Body of pancreas (tissue), 4 donors: ENCODE measurements at regions not wholly inside any gene's neighbourhood (a gene's known extent, or its start where the extent isn't known, plus 50 kb on each side); places are given as distances from the start of the nearest gene placed in this dataset.
"Not testable (repeated sequence)": the region's sequence is repeated elsewhere in the genome, so short reads cannot be mapped to it uniquely, and the experiment has no call there.

Source experiments
- ATAC-seq: fragments of 150-250 bp; one replicate; pipeline ENCODE4 v1.9.1; 2016
- DNase-seq, 4 donors: peaks; one replicate each; pipeline ENCODE4 v3.0.0-alpha.2; 2019
- H3K27ac ChIP-seq, 4 donors: fragments of 200-600 bp; sonication (generic); 1 replicate in 3 of 4; 2 replicates in 1 of 4; pipeline versions ENCODE4 v1.5.1 to v1.6.1; 2016 to 2019; ENCODE audit warnings: mild to moderate bottlenecking in 1 of 4, mixed read lengths in 1 of 4, moderate library complexity in 1 of 4
- H3K27me3 ChIP-seq, 2 donors: fragments of 200-600 bp; sonication (generic); one replicate each; pipeline ENCODE4 v1.6.0; 2016; ENCODE audit warnings: mild to moderate bottlenecking in 1 of 2
- H3K36me3 ChIP-seq, 2 donors: fragments of 200-600 bp; sonication (generic); replicated peaks in 1 of 2; 2 replicates each; pipeline ENCODE4 v1.5.1; 2016; ENCODE audit warnings: low read depth in 2 of 2; ENCODE audit not compliant: insufficient read depth in 1 of 2
- H3K4me1 ChIP-seq: fragments of 200-600 bp; sonication (generic); one replicate; pipeline ENCODE4 v1.6.0; 2016
- H3K4me3 ChIP-seq, 2 donors: fragments of 200-600 bp; sonication (generic); 1 replicate in 1 of 2; 2 replicates in 1 of 2; pipeline ENCODE4 v1.5.1; 2016 to 2019
- H3K9me3 ChIP-seq, 3 donors: fragments of 200-600 bp; sonication (generic); 1 replicate in 2 of 3; 2 replicates in 1 of 3; pipeline ENCODE4 v1.5.1; 2016
- POLR2A ChIP-seq, 3 donors: fragments of 450-650 bp; IDR thresholded peaks; one replicate each; pipeline ENCODE4 v1.6.1; 2016; ENCODE audit warnings: antibody characterized with exemption in 3 of 3, mild to moderate bottlenecking in 2 of 3
- WGBS, 2 donors: methylation state at CpG; one replicate each; pipeline ENCODE4 v1.1.5; 2017; 5-methylcytosine and 5-hydroxymethylcytosine counted together
- intact Hi-C: fragments of 100-400 bp; cut with DNase I; formaldehyde crosslinking; loops from one replicate; pipeline ENCODE4 v1.15.1; 2023
- TF ChIP-seq, protein P1 (sequence below), 7 experiments: fragments of 450-650 bp in 4 of 7; fragments of 200-600 bp in 3 of 7; sonication (generic) in 3 of 7; IDR thresholded peaks; one replicate each; pipeline ENCODE4 v1.5.1; 2016 to 2019; ENCODE audit warnings: antibody characterized with exemption in 7 of 7

DNA sequence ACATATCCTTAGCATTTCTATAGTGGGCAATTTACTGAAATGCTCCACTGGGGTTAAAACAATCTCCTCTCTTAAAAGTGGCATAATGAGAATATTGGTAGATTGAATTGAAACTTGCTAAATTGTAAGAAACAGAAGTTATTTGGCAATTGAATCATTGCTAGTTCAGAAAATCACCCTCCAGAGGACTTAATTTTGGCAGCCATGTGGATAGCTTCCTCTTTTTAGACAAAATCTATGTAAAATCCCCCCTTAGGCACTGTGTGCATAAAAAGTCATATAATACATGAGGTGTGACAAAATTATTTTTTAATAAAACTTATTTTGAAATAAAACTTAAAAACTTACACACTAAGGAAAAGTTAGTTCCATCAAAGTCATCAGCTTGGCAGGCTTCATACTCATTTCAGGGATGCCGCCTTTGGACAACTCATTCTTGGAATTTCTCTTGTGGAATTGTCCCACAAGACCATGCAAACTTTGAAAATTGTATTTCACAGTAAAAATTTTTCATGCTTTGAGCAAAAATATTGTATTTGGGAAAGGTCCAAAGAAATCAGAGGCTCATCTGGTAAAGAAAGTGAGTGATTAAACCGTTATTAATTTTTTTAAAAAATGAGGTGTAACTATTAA, 473.0 kb downstream of the BCKDHB start:
- DNase-seq: no peak
- no peaks in the 10 kb centered on the region for H3K9me3 ChIP-seq
- H3K4me1 ChIP-seq: no peaks in the 10 kb centered on the region
- intact Hi-C loops: no loop called here
- H3K36me3 ChIP-seq: no peaks in the 10 kb centered on the region
- no peak for ATAC-seq
- H3K4me3 ChIP-seq: no peak overlapping the region
- H3K27me3 ChIP-seq: no peaks in the 10 kb centered on the region
- 70 to 80% methylated on average over 2 of the region's 2 CpGs for WGBS, 2 donors
- H3K27ac ChIP-seq: no peak overlapping the region
- TF ChIP-seq, protein P1, sequence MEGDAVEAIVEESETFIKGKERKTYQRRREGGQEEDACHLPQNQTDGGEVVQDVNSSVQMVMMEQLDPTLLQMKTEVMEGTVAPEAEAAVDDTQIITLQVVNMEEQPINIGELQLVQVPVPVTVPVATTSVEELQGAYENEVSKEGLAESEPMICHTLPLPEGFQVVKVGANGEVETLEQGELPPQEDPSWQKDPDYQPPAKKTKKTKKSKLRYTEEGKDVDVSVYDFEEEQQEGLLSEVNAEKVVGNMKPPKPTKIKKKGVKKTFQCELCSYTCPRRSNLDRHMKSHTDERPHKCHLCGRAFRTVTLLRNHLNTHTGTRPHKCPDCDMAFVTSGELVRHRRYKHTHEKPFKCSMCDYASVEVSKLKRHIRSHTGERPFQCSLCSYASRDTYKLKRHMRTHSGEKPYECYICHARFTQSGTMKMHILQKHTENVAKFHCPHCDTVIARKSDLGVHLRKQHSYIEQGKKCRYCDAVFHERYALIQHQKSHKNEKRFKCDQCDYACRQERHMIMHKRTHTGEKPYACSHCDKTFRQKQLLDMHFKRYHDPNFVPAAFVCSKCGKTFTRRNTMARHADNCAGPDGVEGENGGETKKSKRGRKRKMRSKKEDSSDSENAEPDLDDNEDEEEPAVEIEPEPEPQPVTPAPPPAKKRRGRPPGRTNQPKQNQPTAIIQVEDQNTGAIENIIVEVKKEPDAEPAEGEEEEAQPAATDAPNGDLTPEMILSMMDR (IDR thresholded peaks at IDR 0.05): no peak
- TF ChIP-seq POLR2A (IDR thresholded peaks at IDR 0.05): no peak

DNA sequence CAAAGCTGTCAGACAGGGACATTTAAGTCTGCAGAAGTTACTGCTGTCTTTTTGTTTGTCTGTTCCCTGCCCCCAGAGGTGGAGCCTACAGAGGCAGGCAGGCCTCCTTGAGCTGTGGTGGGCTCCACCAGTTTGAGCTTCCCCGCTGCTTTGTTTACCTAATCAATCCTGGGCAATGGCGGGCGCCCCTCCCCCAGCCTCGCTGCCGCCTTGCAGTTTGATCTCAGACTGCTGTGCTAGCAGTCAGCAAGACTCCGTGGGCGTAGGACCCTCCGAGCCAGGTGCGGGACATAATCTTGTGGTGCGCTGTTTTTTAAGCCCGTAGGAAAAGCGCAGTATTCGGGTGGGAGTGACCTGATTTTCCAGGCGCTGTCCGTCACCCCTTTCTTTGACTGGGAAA, 466.8 kb downstream of the BCKDHB start:
- DNase-seq, H3K27me3 ChIP-seq, H3K9me3 ChIP-seq, ATAC-seq, H3K36me3 ChIP-seq, H3K4me3 ChIP-seq, intact Hi-C loops, H3K4me1 ChIP-seq, H3K27ac ChIP-seq: not testable (repeated sequence)
- WGBS, 2 donors: 53 to 71% methylated on average over 10 to 15 of the region's 15 CpGs

DNA sequence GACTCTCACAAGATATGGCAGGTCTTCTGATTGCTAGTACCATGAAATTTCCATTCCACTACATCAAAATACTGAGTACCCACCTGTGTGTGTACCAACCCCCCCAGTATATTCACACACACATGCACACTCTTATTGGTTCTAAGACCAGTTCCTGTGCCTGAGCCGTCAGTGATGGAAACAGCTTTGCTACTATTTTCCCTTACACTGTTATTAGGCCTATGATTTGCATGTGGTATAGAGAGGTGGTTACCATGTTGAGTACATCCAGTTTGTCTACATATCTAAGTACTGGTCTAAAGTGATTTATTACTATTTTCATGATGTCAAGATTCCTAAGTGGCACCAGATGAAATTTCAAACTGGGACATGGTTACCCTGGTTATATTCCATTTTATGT, 459.9 kb downstream of the BCKDHB start:
- ATAC-seq (no peak), DNase-seq (no peak)
- TF ChIP-seq POLR2A (IDR thresholded peaks at IDR 0.05): no peak
- TF ChIP-seq, protein P1 (IDR thresholded peaks at IDR 0.05): no peak
- 80 to 89% methylated on average over 1 of the region's 1 CpG for WGBS, 2 donors
- Histone ChIP-seq H3K4me1 (no peaks in the 10 kb centered on the region), H3K4me3 (no peak overlapping the region), H3K27me3 (no peaks in the 10 kb centered on the region), H3K36me3 (no peaks in the 10 kb centered on the region), H3K27ac (no peak overlapping the region), H3K9me3 (no peaks in the 10 kb centered on the region)
- intact Hi-C loops: no loop called here

DNA sequence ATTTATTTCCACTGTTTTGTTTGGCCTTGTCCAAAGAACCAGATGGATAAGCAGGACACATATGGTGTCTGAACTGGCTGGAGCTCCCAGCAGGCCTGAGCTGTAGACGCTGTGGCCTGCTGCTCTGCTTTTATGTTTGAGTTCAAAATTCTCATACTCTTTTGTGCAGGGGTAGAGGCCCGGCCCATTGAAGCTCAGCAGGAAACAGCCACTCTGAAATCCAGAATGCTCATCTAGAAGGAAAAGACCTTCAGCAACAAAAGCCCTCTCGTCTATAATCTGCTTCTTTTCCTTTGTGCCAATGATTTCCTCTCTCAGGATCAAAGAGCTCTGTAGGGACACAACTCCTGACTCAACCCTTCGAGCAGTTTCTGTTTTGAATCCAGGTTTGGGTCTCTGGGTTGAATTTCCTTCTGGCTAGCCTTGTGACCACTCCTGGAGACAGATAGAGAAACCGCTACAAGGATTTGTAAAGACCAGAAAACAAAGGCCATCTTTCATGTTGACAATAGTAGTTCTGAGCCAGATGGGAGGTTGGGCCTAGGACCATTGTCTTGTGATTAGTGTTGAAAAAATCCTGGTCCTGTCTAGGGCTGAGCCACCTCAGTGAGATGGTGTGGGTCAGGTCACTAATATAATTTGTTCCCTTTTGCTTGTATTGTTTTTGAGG, 446.7 kb downstream of the BCKDHB start:
- 66 to 79% methylated on average over 5 of the region's 5 CpGs for WGBS, 2 donors
- no peaks in the 10 kb centered on the region for H3K9me3 ChIP-seq

DNA sequence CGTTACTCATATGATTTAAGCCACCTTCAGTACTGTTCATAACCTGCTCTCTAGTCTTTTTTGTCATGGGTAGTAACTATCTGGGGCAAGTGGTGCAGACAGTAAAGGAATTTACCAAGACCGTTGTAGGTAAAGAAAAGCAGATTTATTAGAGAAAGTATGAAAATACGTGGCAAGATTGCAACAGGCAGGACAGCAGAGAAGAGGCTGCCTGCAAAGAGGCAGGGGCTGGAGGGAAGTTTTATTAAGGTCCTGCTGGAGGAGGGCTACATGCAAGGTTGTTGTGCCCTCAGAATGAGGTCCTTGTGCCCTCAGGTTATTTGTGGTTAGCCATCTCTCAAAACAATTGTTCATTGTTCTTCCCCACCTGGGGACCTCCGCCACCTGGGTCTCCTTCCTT, 444.3 kb downstream of the BCKDHB start:
- Histone ChIP-seq H3K9me3 (no peaks in the 10 kb centered on the region), H3K4me1 (no peaks in the 10 kb centered on the region), H3K36me3 (no peaks in the 10 kb centered on the region), H3K27me3 (no peaks in the 10 kb centered on the region), H3K4me3 (no peak overlapping the region), H3K27ac (no peak overlapping the region)
- DNase-seq: no peak
- no peak for ATAC-seq
- TF ChIP-seq, protein P1 (IDR thresholded peaks at IDR 0.05): no peak
- TF ChIP-seq POLR2A (IDR thresholded peaks at IDR 0.05): no peak
- WGBS, 2 donors: 59 to 83% methylated on average over 4 of the region's 4 CpGs
- intact Hi-C loops: no loop called here

More for the DNA sequence above, 446.7 kb downstream of the BCKDHB start:
- no peak overlapping the region for H3K27ac ChIP-seq
- TF ChIP-seq, protein P1 (IDR thresholded peaks at IDR 0.05): no peak
- TF ChIP-seq POLR2A (IDR thresholded peaks at IDR 0.05): no peak
- H3K4me1 ChIP-seq: no peaks in the 10 kb centered on the region
- no peak for ATAC-seq
- intact Hi-C loops: no loop called here
- DNase-seq: no peak
- no peaks in the 10 kb centered on the region for H3K27me3 ChIP-seq
- no peaks in the 10 kb centered on the region for H3K36me3 ChIP-seq
- H3K4me3 ChIP-seq: no peak overlapping the region
